HPDE6-E6E7 (cell line): ENCODE measurements at regions not wholly inside any gene's neighbourhood (a gene's known extent, or its start where the extent isn't known, plus 50 kb on each side); places are given as distances from the start of the nearest gene placed in this dataset.
"Not testable (repeated sequence)": the region's sequence is repeated elsewhere in the genome, so short reads cannot be mapped to it uniquely, and the experiment has no call there.

Source experiments
- DNase-seq: peaks from one replicate; pipeline ENCODE4 v3.0.0; 2011; ENCODE audit warnings: missing footprints; ENCODE audit errors: extremely low spot score

- peak; percentile 64 for DNase-seq
These were observed 551.2 kb upstream of the KLF4 start for GRCh38 chr9:108040783-108041182.

- no peak for DNase-seq
These were observed 549.9 kb upstream of the KLF4 start for GRCh38 chr9:108039493-108039892.

- DNase-seq = no peak
These were observed 549.4 kb upstream of the KLF4 start for GRCh38 chr9:108039012-108039411.

- DNase-seq = no peak
These were observed 545.9 kb upstream of the KLF4 start for GRCh38 chr9:108035487-108035886.

GRCh38 chr9:108033976-108034964, 544.7 kb upstream of the KLF4 start:
- DNase-seq = no peak

- not testable (repeated sequence) for DNase-seq
These were observed 542.5 kb upstream of the KLF4 start for GRCh38 chr9:108032079-108032478.

GRCh38 chr9:108031221-108031620, 541.7 kb upstream of the KLF4 start:
- not testable (repeated sequence) for DNase-seq

- DNase-seq = not testable (repeated sequence)
These were observed 537.1 kb upstream of the KLF4 start for GRCh38 chr9:108026718-108027117.

GRCh38 chr9:108024604-108025003, 535.0 kb upstream of the KLF4 start:
- DNase-seq = no peak

GRCh38 chr9:108022246-108022935, 532.8 kb upstream of the KLF4 start:
- DNase-seq = no peak

GRCh38 chr9:108021096-108021710, 531.6 kb upstream of the KLF4 start:
- no peak for DNase-seq

- DNase-seq = no peak
These were observed 530.3 kb upstream of the KLF4 start for GRCh38 chr9:108019821-108020220.

- DNase-seq = no peak
These were observed 528.1 kb upstream of the KLF4 start for GRCh38 chr9:108017671-108018070.

GRCh38 chr9:108016446-108016845, 526.9 kb upstream of the KLF4 start:
- no peak for DNase-seq

GRCh38 chr9:108015690-108016089, 526.1 kb upstream of the KLF4 start:
- DNase-seq = no peak

- DNase-seq = no peak
These were observed 524.8 kb upstream of the KLF4 start for GRCh38 chr9:108014353-108014752.

- no peak for DNase-seq
These were observed 523.5 kb upstream of the KLF4 start for GRCh38 chr9:108012886-108013665.

- no peak for DNase-seq
These were observed 522.8 kb upstream of the KLF4 start for GRCh38 chr9:108012405-108012804.

GRCh38 chr9:108003526-108003925, 514.0 kb upstream of the KLF4 start:
- DNase-seq = no peak

GRCh38 chr9:108002371-108002956, 512.9 kb upstream of the KLF4 start:
- no peak for DNase-seq

- DNase-seq = no peak
These were observed 511.7 kb upstream of the KLF4 start for GRCh38 chr9:108001237-108001636.
